DND-41 (cell line): ENCODE measurements at regions not wholly inside any gene's neighbourhood (a gene's known extent, or its start where the extent isn't known, plus 50 kb on each side); places are given as distances from the start of the nearest gene placed in this dataset.

ENCODE experiments used
- ATAC-seq: fragments of 200-7000 bp; cut with Tn5 transposase; 3 replicates; pipeline ENCODE4 v1.9.1; 2021; ENCODE audit warnings: low read depth; ENCODE audit not compliant: insufficient read depth
- DNase-seq: peaks from one replicate; pipeline ENCODE4 v3.0.0-alpha.2; 2020
- H2AFZ ChIP-seq: 2 replicates; pipeline ENCODE4 v1.6.0; 2012; ENCODE audit warnings: low read depth, low read length
- H3K27ac ChIP-seq: 2 replicates; pipeline ENCODE4 v1.5.1; 2012; ENCODE audit warnings: low read length, inconsistent platforms
- H3K27me3 ChIP-seq: fragments of 200-600 bp; sonication (generic); 2 replicates; pipeline ENCODE4 v1.6.0; 2012; ENCODE audit warnings: low read length, mild to moderate bottlenecking, inconsistent platforms; ENCODE audit not compliant: insufficient read depth, poor library complexity
- H3K36me3 ChIP-seq: 2 replicates; pipeline ENCODE4 v1.5.1; 2012; ENCODE audit warnings: low read length, inconsistent platforms; ENCODE audit not compliant: insufficient read depth
- H3K4me1 ChIP-seq: 2 replicates; pipeline ENCODE4 v1.5.1; 2012; ENCODE audit warnings: mild to moderate bottlenecking, low read length; ENCODE audit not compliant: insufficient read depth
- H3K4me2 ChIP-seq: 2 replicates; pipeline ENCODE4 v1.6.0; 2012; ENCODE audit warnings: mild to moderate bottlenecking, moderate library complexity, low read length, inconsistent platforms; ENCODE audit not compliant: insufficient read depth
- H3K4me3 ChIP-seq, 2 experiments: fragments of 200-600 bp in 1 of 2; shearing (Covaris generic) in 1 of 2; 2 replicates each; pipeline ENCODE4 v1.5.1; 2012 to 2016; ENCODE audit warnings: inconsistent platforms in 2 of 2, low read length in 2 of 2, mild to moderate bottlenecking in 2 of 2, low read depth in 1 of 2, moderate library complexity in 1 of 2
- H3K79me2 ChIP-seq: 2 replicates; pipeline ENCODE4 v1.6.0; 2012; ENCODE audit warnings: low read length, inconsistent platforms; ENCODE audit not compliant: insufficient read depth
- H3K9ac ChIP-seq: 2 replicates; pipeline ENCODE4 v1.6.0; 2012; ENCODE audit warnings: low read depth, mild to moderate bottlenecking, inconsistent platforms, low read length, moderate library complexity
- H3K9me3 ChIP-seq: 2 replicates; pipeline ENCODE4 v1.5.1; 2012; ENCODE audit warnings: low read length, moderate library complexity, mild to moderate bottlenecking, inconsistent platforms; ENCODE audit not compliant: insufficient read depth, severe bottlenecking
- H4K20me1 ChIP-seq: 2 replicates; pipeline ENCODE4 v1.6.0; 2012; ENCODE audit warnings: low read length; ENCODE audit not compliant: insufficient read depth
- EZH2 ChIP-seq: IDR thresholded peaks from 3 replicates; pipeline ENCODE4 v1.6.1; 2012; ENCODE audit warnings: borderline replicate concordance, low read depth, mild to moderate bottlenecking, moderate library complexity, low read length, inconsistent platforms; ENCODE audit not compliant: severe bottlenecking
- TF ChIP-seq, protein P1 (sequence below): IDR thresholded peaks from 2 replicates; pipeline ENCODE4 v1.5.1; 2012; ENCODE audit warnings: borderline replicate concordance, low read length, moderate library complexity, mild to moderate bottlenecking; ENCODE audit not compliant: poor library complexity, severe bottlenecking; ENCODE audit errors: extremely low read depth

DNA sequence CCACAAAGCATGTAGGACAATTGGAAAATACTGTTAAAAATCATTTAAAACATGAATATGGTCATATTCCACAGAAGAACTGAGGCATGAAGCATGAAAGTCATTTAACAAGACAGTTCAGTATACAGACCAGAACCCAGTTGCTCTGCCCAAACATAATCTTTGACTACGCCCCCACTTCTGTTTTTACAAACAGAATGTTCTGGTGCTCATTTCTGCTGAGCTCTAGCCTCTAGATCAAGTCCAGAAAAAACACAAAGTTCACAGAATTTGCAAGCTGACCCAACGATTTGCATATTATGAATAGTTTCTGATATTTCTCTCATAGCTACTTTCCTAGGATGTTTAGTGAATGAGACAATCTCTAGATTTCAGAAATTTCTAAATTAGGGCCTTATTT, 424.9 kb downstream of the PID1 start:
- no peaks in the 10 kb centered on the region for H3K9me3 ChIP-seq

DNA sequence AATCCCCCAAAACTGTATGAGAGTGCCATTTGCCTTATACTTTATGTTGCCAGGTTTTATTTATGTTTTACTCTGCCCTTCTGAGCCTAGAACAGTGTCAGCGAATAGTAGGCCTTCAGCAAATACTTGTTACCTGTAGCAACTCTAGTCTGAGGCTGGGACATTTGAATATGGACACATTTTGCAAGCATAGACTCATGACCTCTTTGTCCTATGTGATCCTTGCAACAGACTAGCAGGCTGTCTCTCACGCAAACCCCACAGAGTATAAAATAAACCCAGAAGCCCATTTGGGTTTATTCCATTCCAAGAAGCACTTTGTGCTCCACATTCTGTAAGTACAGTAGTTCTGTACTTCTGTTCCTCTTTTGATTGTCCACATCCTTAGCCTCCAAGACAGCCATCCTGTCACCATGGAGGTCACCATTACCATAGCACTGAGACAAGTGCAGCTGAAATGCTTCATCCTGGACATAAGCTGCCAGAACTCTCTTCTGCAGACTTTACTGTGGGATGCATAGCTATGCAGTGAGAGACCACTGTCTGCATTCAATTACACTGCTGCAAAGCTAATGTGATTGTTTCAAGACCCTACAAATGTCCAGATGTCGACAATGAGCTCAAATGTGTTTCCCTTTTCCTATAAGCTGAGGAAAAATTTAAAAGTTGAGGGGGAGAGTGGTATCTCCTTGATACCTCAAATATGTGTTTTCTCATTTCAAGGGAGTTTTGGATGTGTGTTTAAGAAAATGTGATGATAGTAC, 425.7 kb downstream of the PID1 start:
- Histone ChIP-seq H3K4me1 (no peaks in the 10 kb centered on the region), H3K9ac (no peak overlapping the region), H3K79me2 (no peaks in the 10 kb centered on the region), H3K4me2 (no peak overlapping the region), H3K36me3 (no peaks in the 10 kb centered on the region), H3K27me3 (no peaks in the 10 kb centered on the region), H4K20me1 (no peaks in the 10 kb centered on the region), H3K9me3 (no peaks in the 10 kb centered on the region), H3K27ac (no peak overlapping the region), H2AFZ (no peak overlapping the region), H3K4me3 (no peak overlapping the region)
- TF ChIP-seq, protein P1, sequence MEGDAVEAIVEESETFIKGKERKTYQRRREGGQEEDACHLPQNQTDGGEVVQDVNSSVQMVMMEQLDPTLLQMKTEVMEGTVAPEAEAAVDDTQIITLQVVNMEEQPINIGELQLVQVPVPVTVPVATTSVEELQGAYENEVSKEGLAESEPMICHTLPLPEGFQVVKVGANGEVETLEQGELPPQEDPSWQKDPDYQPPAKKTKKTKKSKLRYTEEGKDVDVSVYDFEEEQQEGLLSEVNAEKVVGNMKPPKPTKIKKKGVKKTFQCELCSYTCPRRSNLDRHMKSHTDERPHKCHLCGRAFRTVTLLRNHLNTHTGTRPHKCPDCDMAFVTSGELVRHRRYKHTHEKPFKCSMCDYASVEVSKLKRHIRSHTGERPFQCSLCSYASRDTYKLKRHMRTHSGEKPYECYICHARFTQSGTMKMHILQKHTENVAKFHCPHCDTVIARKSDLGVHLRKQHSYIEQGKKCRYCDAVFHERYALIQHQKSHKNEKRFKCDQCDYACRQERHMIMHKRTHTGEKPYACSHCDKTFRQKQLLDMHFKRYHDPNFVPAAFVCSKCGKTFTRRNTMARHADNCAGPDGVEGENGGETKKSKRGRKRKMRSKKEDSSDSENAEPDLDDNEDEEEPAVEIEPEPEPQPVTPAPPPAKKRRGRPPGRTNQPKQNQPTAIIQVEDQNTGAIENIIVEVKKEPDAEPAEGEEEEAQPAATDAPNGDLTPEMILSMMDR: no peak
- no peak for TF ChIP-seq EZH2
- ATAC-seq (no peak), DNase-seq (no peak)

More for the DNA sequence above, 424.9 kb downstream of the PID1 start:
- Histone ChIP-seq H3K36me3 (no peaks in the 10 kb centered on the region), H3K79me2 (no peaks in the 10 kb centered on the region), H3K4me1 (no peaks in the 10 kb centered on the region), H2AFZ (no peak overlapping the region), H3K9ac (no peak overlapping the region), H3K4me3 (no peak overlapping the region), H3K4me2 (no peak overlapping the region), H3K27ac (no peak overlapping the region), H4K20me1 (no peaks in the 10 kb centered on the region), H3K27me3 (no peaks in the 10 kb centered on the region)
- TF ChIP-seq, protein P1: no peak
- TF ChIP-seq EZH2: no peak
- ATAC-seq (no peak), DNase-seq (no peak)

DNA sequence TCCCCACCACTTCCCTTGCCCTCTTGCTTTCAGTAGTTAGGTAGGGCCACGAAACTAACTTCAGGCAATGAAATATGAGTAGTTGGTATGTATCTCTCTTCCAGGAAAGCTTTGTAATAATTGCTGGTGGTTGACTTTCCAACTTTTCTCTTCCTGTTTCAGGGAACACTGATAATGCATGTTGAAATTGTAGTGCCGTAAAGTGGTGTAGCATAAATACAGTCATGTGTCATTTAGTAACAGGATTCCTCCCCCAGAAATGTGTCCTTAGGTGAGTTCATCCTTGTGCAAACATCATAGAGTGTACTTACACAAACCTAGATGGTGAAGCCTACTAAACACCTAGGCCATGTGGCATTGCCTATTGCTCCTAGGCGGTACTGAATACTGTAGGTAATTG, 429.2 kb downstream of the PID1 start:
- no peaks in the 10 kb centered on the region for H3K27me3 ChIP-seq
- no peak overlapping the region for H3K9ac ChIP-seq
- TF ChIP-seq, protein P1: no peak
- TF ChIP-seq EZH2: no peak
- no peaks in the 10 kb centered on the region for H3K79me2 ChIP-seq
- H3K36me3 ChIP-seq: no peaks in the 10 kb centered on the region
- H3K4me2 ChIP-seq: no peak overlapping the region
- H4K20me1 ChIP-seq: no peaks in the 10 kb centered on the region
- DNase-seq (no peak), ATAC-seq (no peak)
- H3K4me1 ChIP-seq: no peaks in the 10 kb centered on the region
- no peak overlapping the region for H2AFZ ChIP-seq
- H3K4me3 ChIP-seq: no peak overlapping the region
- no peaks in the 10 kb centered on the region for H3K9me3 ChIP-seq
- no peak overlapping the region for H3K27ac ChIP-seq
